Urothelium cell line (cell line): ENCODE measurements at regions not wholly inside any gene's neighbourhood (a gene's known extent, or its start where the extent isn't known, plus 50 kb on each side); places are given as distances from the start of the nearest gene placed in this dataset.

Experiments used
- DNase-seq: peaks from one replicate; pipeline ENCODE4 v3.0.0; 2011; ENCODE audit warnings: low spot score, mixed read lengths
- FAIRE-seq: peaks from 2 replicates; lab custom pipeline; 2011; peaks lifted over from hg19 to GRCh38; lab: Jason Lieb, UNC

GRCh38 chr5:34499001-34499734 lies 157.0 kb upstream of the RAI14 start:
- peak; percentile 52 for FAIRE-seq
- DNase-seq = no peak

GRCh38 chr5:34500236-34500847 lies 155.8 kb upstream of the RAI14 start:
- FAIRE-seq (no peak), DNase-seq (no peak)

- FAIRE-seq (no peak), DNase-seq (no peak)
These were observed 155.1 kb upstream of the RAI14 start for GRCh38 chr5:34501016-34501415.

- FAIRE-seq = no peak
- DNase-seq = no peak
These were observed 154.3 kb upstream of the RAI14 start for GRCh38 chr5:34501840-34502239.

GRCh38 chr5:34502581-34502980 lies 153.5 kb upstream of the RAI14 start:
- FAIRE-seq = no peak
- DNase-seq = no peak

GRCh38 chr5:34503379-34504253 lies 152.5 kb upstream of the RAI14 start:
- no peak for DNase-seq
- FAIRE-seq = no peak

GRCh38 chr5:34504967-34505366 lies 151.2 kb upstream of the RAI14 start:
- FAIRE-seq (no peak), DNase-seq (no peak)

- no peak for FAIRE-seq
- no peak for DNase-seq
These were observed 150.4 kb upstream of the RAI14 start for GRCh38 chr5:34505731-34506130.

GRCh38 chr5:34507933-34508332 lies 148.2 kb upstream of the RAI14 start:
- no peak for FAIRE-seq

GRCh38 chr5:34509392-34509791 lies 146.7 kb upstream of the RAI14 start:
- FAIRE-seq = no peak
- no peak for DNase-seq

More at GRCh38 chr5:34507933-34508332, 148.2 kb upstream of the RAI14 start:
- DNase-seq = no peak

GRCh38 chr5:34510002-34510401 lies 146.1 kb upstream of the RAI14 start:
- DNase-seq = no peak
- FAIRE-seq = no peak

- no peak for FAIRE-seq
- no peak for DNase-seq
These were observed 145.1 kb upstream of the RAI14 start for GRCh38 chr5:34511063-34511462.

GRCh38 chr5:34511481-34511880 lies 144.6 kb upstream of the RAI14 start:
- DNase-seq = no peak
- no peak for FAIRE-seq

- no peak for DNase-seq
- no peak for FAIRE-seq
These were observed 144.2 kb upstream of the RAI14 start for GRCh38 chr5:34511915-34512314.

GRCh38 chr5:34516166-34516565 lies 140.0 kb upstream of the RAI14 start:
- DNase-seq (no peak), FAIRE-seq (no peak)

GRCh38 chr5:34516686-34517085 lies 139.4 kb upstream of the RAI14 start:
- DNase-seq (no peak), FAIRE-seq (no peak)

- FAIRE-seq = no peak
- no peak for DNase-seq
These were observed 138.9 kb upstream of the RAI14 start for GRCh38 chr5:34517249-34517648.

- DNase-seq (no peak), FAIRE-seq (no peak)
These were observed 136.5 kb upstream of the RAI14 start for GRCh38 chr5:34519489-34520220.

GRCh38 chr5:34521628-34522290 lies 134.4 kb upstream of the RAI14 start:
- FAIRE-seq = no peak
- DNase-seq = no peak

GRCh38 chr5:34522599-34523386 lies 133.3 kb upstream of the RAI14 start:
- DNase-seq (peak; percentile 84), FAIRE-seq (no peak)
